Uterus (tissue), 2 donors: ENCODE measurements at regions not wholly inside any gene's neighbourhood (a gene's known extent, or its start where the extent isn't known, plus 50 kb on each side); places are given as distances from the start of the nearest gene placed in this dataset.

Source experiments
- CTCF ChIP-seq, 4 experiments: fragments of 200-600 bp in 2 of 4; fragments of 450-650 bp in 2 of 4; sonication (generic) in 2 of 4; IDR thresholded peaks; one replicate each; pipeline ENCODE4 v1.5.1; 2016 to 2019; ENCODE audit warnings: antibody characterized with exemption in 4 of 4, mild to moderate bottlenecking in 2 of 4, moderate library complexity in 1 of 4
- POLR2A ChIP-seq, 2 donors: fragments of 450-650 bp; IDR thresholded peaks; one replicate each; pipeline ENCODE4 v1.6.1; 2016; ENCODE audit warnings: antibody characterized with exemption in 2 of 2, mild to moderate bottlenecking in 1 of 2, moderate library complexity in 1 of 2

GRCh38 chr4:85265234-85265633, 209.7 kb upstream of the ARHGAP24 start:
- TF ChIP-seq CTCF (IDR thresholded peaks at IDR 0.05) (no peak), POLR2A (IDR thresholded peaks at IDR 0.05) (no peak)
